Suprapubic skin (tissue), 4 donors: ENCODE measurements at regions not wholly inside any gene's neighbourhood (a gene's known extent, or its start where the extent isn't known, plus 50 kb on each side); places are given as distances from the start of the nearest gene placed in this dataset.

Experiments
- DNase-seq, 2 donors: peaks; one replicate each; pipeline ENCODE4 v3.0.0-alpha.2; 2019; ENCODE audit warnings: low spot score in 2 of 2
- H3K27ac ChIP-seq: fragments of 200-600 bp; sonication (generic); one replicate; pipeline ENCODE4 v1.5.1; 2019
- H3K27me3 ChIP-seq: fragments of 200-600 bp; sonication (generic); one replicate; pipeline ENCODE4 v1.5.1; 2019
- H3K36me3 ChIP-seq: fragments of 200-600 bp; sonication (generic); one replicate; pipeline ENCODE4 v1.5.1; 2019
- H3K4me1 ChIP-seq: fragments of 200-600 bp; sonication (generic); one replicate; pipeline ENCODE4 v1.5.1; 2019
- H3K4me3 ChIP-seq: fragments of 200-600 bp; sonication (generic); one replicate; pipeline ENCODE4 v1.5.1; 2019; ENCODE audit warnings: mild to moderate bottlenecking
- H3K9me3 ChIP-seq: fragments of 200-600 bp; sonication (generic); one replicate; pipeline ENCODE4 v1.5.1; 2019
- CTCF ChIP-seq, 2 donors: fragments of 200-600 bp in 1 of 2; fragments of 450-650 bp in 1 of 2; sonication (generic) in 1 of 2; IDR thresholded peaks; one replicate each; pipeline ENCODE4 v1.5.1; 2016 to 2019; ENCODE audit warnings: antibody characterized with exemption in 2 of 2, mild to moderate bottlenecking in 1 of 2, moderate library complexity in 1 of 2
- EP300 ChIP-seq: sonication (generic); formaldehyde crosslinking; IDR thresholded peaks from one replicate; pipeline ENCODE4 v1.6.1; 2017; ENCODE audit warnings: antibody characterized with exemption
- POLR2A ChIP-seq, 2 donors: fragments of 450-650 bp; IDR thresholded peaks; one replicate each; pipeline ENCODE4 v1.6.1; 2017; ENCODE audit warnings: antibody characterized with exemption in 2 of 2, mild to moderate bottlenecking in 2 of 2, moderate library complexity in 2 of 2
- POLR2AphosphoS5 ChIP-seq, 3 donors: sonication (generic); formaldehyde crosslinking; IDR thresholded peaks; one replicate each; pipeline ENCODE4 v1.6.1; 2017; ENCODE audit warnings: antibody characterized with exemption in 3 of 3
- WGBS: methylation state at CpG from one replicate; pipeline ENCODE4 v1.1.5; 2018; 5-methylcytosine and 5-hydroxymethylcytosine counted together

- peak overlapping the region; percentile 23 for H3K27ac ChIP-seq
- WGBS, result 59% methylated on average over 1 of the region's 1 CpG
- TF ChIP-seq CTCF (IDR thresholded peaks at IDR 0.05), result no peak
- no peak for TF ChIP-seq POLR2AphosphoS5 (IDR thresholded peaks at IDR 0.05)
- TF ChIP-seq POLR2A (IDR thresholded peaks at IDR 0.05), result no peak
- no peak for TF ChIP-seq EP300
Measured at GRCh38 chr3:178967177-178967532, 104.5 kb downstream of the ZMAT3 start.

GRCh38 chr3:178966299-178967176 lies 105.1 kb downstream of the ZMAT3 start:
- peak overlapping the region; percentile 23 for H3K27ac ChIP-seq
- no peaks in the 10 kb centered on the region for H3K9me3 ChIP-seq
- H3K4me3 ChIP-seq, result peak overlapping the region; percentile 15
- peaks cover 16% of the 10 kb centered on the region for H3K4me1 ChIP-seq
- TF ChIP-seq POLR2A (IDR thresholded peaks at IDR 0.05) (no peak), EP300 (no peak), CTCF (IDR thresholded peaks at IDR 0.05) (peak in 1 of 2 donors; percentile 43), POLR2AphosphoS5 (IDR thresholded peaks at IDR 0.05) (no peak)
- no peaks in the 10 kb centered on the region for H3K36me3 ChIP-seq
- no peak for DNase-seq
- H3K27me3 ChIP-seq, result no peaks in the 10 kb centered on the region
- WGBS, result 29% methylated on average over 6 of the region's 6 CpGs

More at GRCh38 chr3:178967177-178967532, 104.5 kb downstream of the ZMAT3 start:
- H3K4me1 ChIP-seq, result peaks cover 16% of the 10 kb centered on the region
- no peaks in the 10 kb centered on the region for H3K27me3 ChIP-seq
- no peak for DNase-seq
- no peaks in the 10 kb centered on the region for H3K36me3 ChIP-seq
- H3K4me3 ChIP-seq, result no peak overlapping the region
- H3K9me3 ChIP-seq, result no peaks in the 10 kb centered on the region

GRCh38 chr3:178964551-178964950 lies 107.1 kb downstream of the ZMAT3 start:
- Histone ChIP-seq H3K27ac (no peak overlapping the region), H3K4me3 (no peak overlapping the region), H3K4me1 (peaks cover 16% of the 10 kb centered on the region), H3K9me3 (no peaks in the 10 kb centered on the region), H3K27me3 (no peaks in the 10 kb centered on the region), H3K36me3 (no peaks in the 10 kb centered on the region)
- DNase-seq, result no peak
- TF ChIP-seq EP300, result no peak
- no peak for TF ChIP-seq POLR2AphosphoS5 (IDR thresholded peaks at IDR 0.05)
- no peak for TF ChIP-seq CTCF (IDR thresholded peaks at IDR 0.05)
- no peak for TF ChIP-seq POLR2A (IDR thresholded peaks at IDR 0.05)
- 58% methylated on average over 4 of the region's 4 CpGs for WGBS

- Histone ChIP-seq H3K36me3 (no peaks in the 10 kb centered on the region), H3K27me3 (no peaks in the 10 kb centered on the region), H3K9me3 (no peaks in the 10 kb centered on the region), H3K4me1 (no peaks in the 10 kb centered on the region), H3K27ac (no peak overlapping the region), H3K4me3 (no peak overlapping the region)
- DNase-seq, result no peak
- TF ChIP-seq POLR2A (IDR thresholded peaks at IDR 0.05) (no peak), EP300 (no peak), POLR2AphosphoS5 (IDR thresholded peaks at IDR 0.05) (no peak), CTCF (IDR thresholded peaks at IDR 0.05) (no peak)
Measured at GRCh38 chr3:178960918-178961317, 110.7 kb downstream of the ZMAT3 start.

- no peak for DNase-seq
- no peaks in the 10 kb centered on the region for H3K9me3 ChIP-seq
- no peak overlapping the region for H3K27ac ChIP-seq
- no peaks in the 10 kb centered on the region for H3K4me1 ChIP-seq
- no peaks in the 10 kb centered on the region for H3K27me3 ChIP-seq
- no peak overlapping the region for H3K4me3 ChIP-seq
- 59% methylated on average over 3 of the region's 3 CpGs for WGBS
- TF ChIP-seq POLR2A (IDR thresholded peaks at IDR 0.05), result no peak
- TF ChIP-seq EP300, result no peak
- no peak for TF ChIP-seq POLR2AphosphoS5 (IDR thresholded peaks at IDR 0.05)
- no peak for TF ChIP-seq CTCF (IDR thresholded peaks at IDR 0.05)
- H3K36me3 ChIP-seq, result no peaks in the 10 kb centered on the region
Measured at GRCh38 chr3:178960181-178960580, 111.4 kb downstream of the ZMAT3 start.
